ENCODE measurements at regions not wholly inside any gene's neighbourhood (a gene's known extent, or its start where the extent isn't known, plus 50 kb on each side); places are given as distances from the start of the nearest gene placed in this dataset.

DNA sequence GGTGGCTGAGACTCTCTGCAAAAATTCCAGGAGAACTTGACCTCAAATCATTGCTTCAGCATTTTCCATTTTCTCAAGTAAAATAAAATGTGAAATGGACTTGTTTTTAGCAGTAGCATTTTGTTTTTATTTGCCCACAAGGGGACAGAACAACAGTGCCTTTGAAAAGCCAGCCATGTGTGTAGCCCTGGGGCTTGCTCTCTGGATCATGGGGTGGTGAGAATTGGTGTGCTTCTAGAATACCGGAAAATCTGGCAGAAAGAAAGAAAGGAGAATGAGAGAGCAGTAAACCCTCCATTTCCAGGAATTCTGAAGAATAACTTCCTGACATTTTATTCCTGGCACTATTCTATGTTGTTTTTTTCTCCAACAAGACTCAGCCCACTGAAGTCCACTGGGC is 254.7 kb upstream of the MOCS1 start:
- DNase-seq (ENCODE audit: low spot score) (no peak), ATAC-seq (ENCODE audit: low FRiP score) (no peak)
- TF ChIP-seq, protein P1, sequence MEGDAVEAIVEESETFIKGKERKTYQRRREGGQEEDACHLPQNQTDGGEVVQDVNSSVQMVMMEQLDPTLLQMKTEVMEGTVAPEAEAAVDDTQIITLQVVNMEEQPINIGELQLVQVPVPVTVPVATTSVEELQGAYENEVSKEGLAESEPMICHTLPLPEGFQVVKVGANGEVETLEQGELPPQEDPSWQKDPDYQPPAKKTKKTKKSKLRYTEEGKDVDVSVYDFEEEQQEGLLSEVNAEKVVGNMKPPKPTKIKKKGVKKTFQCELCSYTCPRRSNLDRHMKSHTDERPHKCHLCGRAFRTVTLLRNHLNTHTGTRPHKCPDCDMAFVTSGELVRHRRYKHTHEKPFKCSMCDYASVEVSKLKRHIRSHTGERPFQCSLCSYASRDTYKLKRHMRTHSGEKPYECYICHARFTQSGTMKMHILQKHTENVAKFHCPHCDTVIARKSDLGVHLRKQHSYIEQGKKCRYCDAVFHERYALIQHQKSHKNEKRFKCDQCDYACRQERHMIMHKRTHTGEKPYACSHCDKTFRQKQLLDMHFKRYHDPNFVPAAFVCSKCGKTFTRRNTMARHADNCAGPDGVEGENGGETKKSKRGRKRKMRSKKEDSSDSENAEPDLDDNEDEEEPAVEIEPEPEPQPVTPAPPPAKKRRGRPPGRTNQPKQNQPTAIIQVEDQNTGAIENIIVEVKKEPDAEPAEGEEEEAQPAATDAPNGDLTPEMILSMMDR (IDR thresholded peaks at IDR 0.05), result no peak

DNA sequence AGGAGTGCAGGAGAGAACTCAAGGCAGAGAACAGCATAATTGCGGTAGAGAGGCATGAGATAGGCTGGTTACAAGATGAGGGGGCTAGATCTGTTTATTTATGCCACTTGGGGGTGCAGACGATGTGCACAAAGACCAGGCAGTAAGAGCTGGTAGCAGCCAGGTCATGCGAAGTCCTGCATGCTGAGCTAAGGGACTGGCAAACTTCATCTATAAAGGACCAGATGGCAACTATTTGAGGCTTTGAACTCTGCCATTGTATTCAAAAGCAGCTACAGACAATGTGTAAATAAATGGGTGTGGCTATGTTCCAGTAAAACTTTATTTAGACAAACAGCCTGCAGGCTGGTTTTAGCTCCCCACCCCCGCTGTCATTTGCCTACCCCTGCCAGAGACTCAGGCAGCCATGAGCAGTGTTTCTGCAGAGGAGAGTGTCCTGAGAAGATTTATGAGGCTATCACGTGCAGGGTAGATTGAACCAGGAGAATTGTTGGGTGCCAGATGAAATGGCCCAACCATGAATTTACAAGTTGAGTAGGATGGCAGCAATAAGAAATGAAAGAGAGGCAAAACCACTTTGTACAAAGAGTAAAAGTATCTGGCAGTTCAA is 253.4 kb upstream of the MOCS1 start:
- TF ChIP-seq, protein P1 (IDR thresholded peaks at IDR 0.05), result no peak
- no peak for ATAC-seq (ENCODE audit: low FRiP score)
- DNase-seq (ENCODE audit: low spot score), result no peak

DNA sequence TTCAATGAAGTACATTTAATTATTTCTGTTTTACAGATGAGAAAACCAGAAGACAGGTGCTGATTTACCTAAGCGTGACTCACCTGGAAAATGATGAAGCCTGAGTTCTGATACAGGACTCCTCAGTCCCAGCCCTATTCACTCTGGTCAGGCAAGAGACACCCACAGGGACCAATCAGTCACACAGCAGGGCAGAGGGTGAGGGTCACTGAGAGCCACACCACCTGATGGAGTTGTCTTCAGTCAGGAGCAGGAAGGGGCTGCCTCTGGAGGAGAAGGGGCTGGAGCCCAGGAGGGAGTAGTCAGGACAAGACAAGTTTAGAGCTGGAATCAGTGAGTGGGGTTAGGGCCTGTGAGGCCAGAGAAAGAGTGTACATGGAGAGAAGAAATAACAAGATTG is 251.2 kb upstream of the MOCS1 start:
- TF ChIP-seq, protein P1 (IDR thresholded peaks at IDR 0.05), result no peak
- DNase-seq (ENCODE audit: low spot score) (no peak), ATAC-seq (ENCODE audit: low FRiP score) (no peak)

DNA sequence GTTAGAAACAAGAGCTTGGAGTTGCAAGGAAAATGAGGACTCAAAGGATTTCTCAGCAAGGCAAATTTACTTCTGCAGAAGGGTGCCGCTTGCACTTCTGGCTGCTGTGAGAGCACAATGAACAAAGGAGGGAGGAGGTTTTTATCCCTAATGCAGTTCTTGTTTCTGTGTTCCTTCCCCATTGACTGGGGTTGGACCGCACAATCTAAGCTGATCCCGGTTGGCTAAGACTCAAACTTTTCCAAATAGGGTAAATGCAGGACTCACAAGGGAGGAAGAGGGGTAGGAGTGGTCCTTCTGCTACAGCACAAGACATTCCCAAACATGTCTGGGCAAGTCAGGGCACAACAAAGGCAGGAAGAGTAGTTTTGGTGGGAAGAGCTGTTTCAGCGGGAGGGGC is 249.6 kb upstream of the MOCS1 start:
- TF ChIP-seq, protein P1 (IDR thresholded peaks at IDR 0.05), result no peak
- ATAC-seq (ENCODE audit: low FRiP score) (no peak), DNase-seq (ENCODE audit: low spot score) (no peak)

DNA sequence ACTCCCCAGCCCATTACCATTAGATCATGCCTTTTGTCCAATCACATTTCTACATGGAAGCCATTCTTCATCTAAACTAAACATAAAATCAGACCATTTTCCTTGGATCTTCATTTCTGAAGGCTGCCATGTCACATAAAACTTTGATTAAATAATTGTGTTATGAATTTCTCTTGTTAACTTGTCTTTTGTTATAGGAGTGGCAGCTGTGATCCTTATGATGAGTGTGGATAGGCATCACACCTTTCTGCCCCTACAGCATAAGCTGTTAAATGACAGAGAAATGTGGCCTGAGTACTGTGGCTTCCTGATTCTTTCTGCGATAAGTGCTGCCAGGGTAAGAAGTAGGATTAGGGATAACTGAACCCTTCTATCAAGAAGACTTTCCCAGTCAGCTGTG is 247.1 kb upstream of the MOCS1 start:
- ATAC-seq (ENCODE audit: low FRiP score) (no peak), DNase-seq (ENCODE audit: low spot score) (no peak)
- TF ChIP-seq, protein P1 (IDR thresholded peaks at IDR 0.05), result no peak

DNA sequence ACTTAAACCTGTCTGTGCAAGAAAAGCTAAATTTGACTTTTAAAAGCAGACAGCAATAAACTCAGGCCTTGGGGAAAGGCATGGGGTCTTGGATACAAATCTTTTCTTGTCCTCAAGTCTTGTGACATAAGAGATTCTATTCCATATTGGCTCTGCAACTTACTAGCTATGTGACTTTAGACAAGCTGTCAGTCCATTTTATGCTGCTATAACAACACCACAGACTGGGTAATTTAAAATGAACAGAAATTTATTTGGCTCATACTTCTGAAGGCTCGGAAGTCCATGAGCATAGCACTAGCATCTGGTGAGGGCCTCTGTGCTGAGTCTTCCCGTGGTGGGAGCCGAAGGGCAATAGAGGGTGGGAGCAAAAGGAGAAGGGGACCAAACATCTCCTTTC is 246.0 kb upstream of the MOCS1 start:
- ATAC-seq (ENCODE audit: low FRiP score) (no peak), DNase-seq (ENCODE audit: low spot score) (no peak)
- TF ChIP-seq, protein P1 (IDR thresholded peaks at IDR 0.05), result no peak

DNA sequence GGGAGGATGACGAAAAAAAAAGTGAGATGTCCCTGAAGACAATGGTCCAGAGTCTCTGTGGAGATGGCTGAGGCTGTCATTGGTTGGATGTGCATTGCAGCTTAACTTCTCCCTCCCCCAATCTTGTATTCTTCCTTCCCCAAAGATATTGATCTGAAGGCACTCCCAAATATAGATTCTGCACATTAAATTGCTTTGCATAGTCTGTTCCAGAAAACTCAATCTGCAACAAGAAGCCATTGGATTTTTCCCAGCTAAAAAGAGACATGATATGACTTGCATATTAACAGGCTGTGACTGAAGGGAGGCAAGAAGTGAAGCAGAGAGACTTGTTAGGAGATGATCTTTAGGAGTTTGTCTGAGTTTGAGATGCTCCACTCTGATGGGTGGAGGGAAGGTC is 245.2 kb upstream of the MOCS1 start:
- DNase-seq (ENCODE audit: low spot score), result no peak
- ATAC-seq (ENCODE audit: low FRiP score), result no peak
- TF ChIP-seq, protein P1 (IDR thresholded peaks at IDR 0.05), result no peak
